HEK293T (cell line): ENCODE measurements at regions not wholly inside any gene's neighbourhood (a gene's known extent, or its start where the extent isn't known, plus 50 kb on each side); places are given as distances from the start of the nearest gene placed in this dataset.

Experiments used
- ARNT ChIP-seq: fragments of 450-650 bp; IDR thresholded peaks from 2 replicates; pipeline ENCODE4 v1.6.1; 2017; ENCODE audit warnings: mild to moderate bottlenecking
- BHLHE40 ChIP-seq: fragments of 450-650 bp; IDR thresholded peaks from 2 replicates; pipeline ENCODE4 v1.6.1; 2016; ENCODE audit warnings: mild to moderate bottlenecking, moderate library complexity, borderline replicate concordance
- CTBP1 ChIP-seq: fragments of 450-650 bp; IDR thresholded peaks from 2 replicates; pipeline ENCODE4 v1.6.1; 2016; ENCODE audit warnings: borderline replicate concordance
- FOXA1 ChIP-seq: fragments of 450-650 bp; IDR thresholded peaks from 2 replicates; pipeline ENCODE4 v1.6.1; 2016; ENCODE audit warnings: mild to moderate bottlenecking
- FOXK2 ChIP-seq: fragments of 450-650 bp; IDR thresholded peaks from 2 replicates; pipeline ENCODE4 v1.6.1; 2016; ENCODE audit warnings: mild to moderate bottlenecking
- FOXM1 ChIP-seq: fragments of 450-650 bp; IDR thresholded peaks from 2 replicates; pipeline ENCODE4 v1.6.1; 2017; ENCODE audit warnings: mild to moderate bottlenecking, borderline replicate concordance
- HDGF ChIP-seq: fragments of 450-650 bp; IDR thresholded peaks from 2 replicates; pipeline ENCODE4 v1.6.1; 2017; ENCODE audit warnings: antibody characterized with exemption, borderline replicate concordance
- NFRKB ChIP-seq: fragments of 450-650 bp; IDR thresholded peaks from 2 replicates; pipeline ENCODE4 v1.6.1; 2016; ENCODE audit warnings: mild to moderate bottlenecking, moderate library complexity
- PKNOX1 ChIP-seq: fragments of 450-650 bp; IDR thresholded peaks from 2 replicates; pipeline ENCODE4 v1.6.1; 2016
- SP1 ChIP-seq: fragments of 450-650 bp; IDR thresholded peaks from 2 replicates; pipeline ENCODE4 v1.6.1; 2017
- TARDBP ChIP-seq: fragments of 450-650 bp; IDR thresholded peaks from 2 replicates; pipeline ENCODE4 v1.6.1; 2016
- ZNF384 ChIP-seq: fragments of 450-650 bp; IDR thresholded peaks from 2 replicates; pipeline ENCODE4 v1.6.1; 2016

GRCh38 chr13:107157271-107157670, 589.3 kb upstream of the ARGLU1 start:
- TF ChIP-seq NFRKB (no peak), FOXM1 (no peak), FOXK2 (no peak), SP1 (no peak), BHLHE40 (no peak), TARDBP (no peak), ARNT (no peak), ZNF384 (no peak), PKNOX1 (no peak), CTBP1 (no peak), FOXA1 (no peak), HDGF (no peak)
